ENCODE measurements at regions not wholly inside any gene's neighbourhood (a gene's known extent, or its start where the extent isn't known, plus 50 kb on each side); places are given as distances from the start of the nearest gene placed in this dataset.

- DNase-seq (ENCODE audit: low read depth), result no peak
These were observed 486.5 kb downstream of the TBC1D22A start for GRCh38 chr22:47248925-47249324.

- no peak for DNase-seq (ENCODE audit: low read depth)
These were observed 485.3 kb downstream of the TBC1D22A start for GRCh38 chr22:47247579-47248240.

GRCh38 chr22:47245786-47246185, 483.3 kb downstream of the TBC1D22A start:
- no peak for DNase-seq (ENCODE audit: low read depth)

GRCh38 chr22:47245286-47245685, 482.8 kb downstream of the TBC1D22A start:
- DNase-seq (ENCODE audit: low read depth), result no peak

- DNase-seq (ENCODE audit: low read depth), result no peak
These were observed 477.7 kb downstream of the TBC1D22A start for GRCh38 chr22:47240116-47240515.

GRCh38 chr22:47239474-47239860, 477.0 kb downstream of the TBC1D22A start:
- no peak for DNase-seq (ENCODE audit: low read depth)

GRCh38 chr22:47238690-47239473, 476.4 kb downstream of the TBC1D22A start:
- no peak for DNase-seq (ENCODE audit: low read depth)

- no peak for DNase-seq (ENCODE audit: low read depth)
These were observed 475.5 kb downstream of the TBC1D22A start for GRCh38 chr22:47237890-47238480.

GRCh38 chr22:47236718-47237117, 474.3 kb downstream of the TBC1D22A start:
- DNase-seq (ENCODE audit: low read depth), result no peak

GRCh38 chr22:47236161-47236560, 473.7 kb downstream of the TBC1D22A start:
- DNase-seq (ENCODE audit: low read depth), result no peak

- DNase-seq (ENCODE audit: low read depth), result no peak
These were observed 471.1 kb downstream of the TBC1D22A start for GRCh38 chr22:47233316-47234243.

- DNase-seq (ENCODE audit: low read depth), result no peak
These were observed 470.3 kb downstream of the TBC1D22A start for GRCh38 chr22:47232753-47233152.

- no peak for DNase-seq (ENCODE audit: low read depth)
These were observed 469.7 kb downstream of the TBC1D22A start for GRCh38 chr22:47232197-47232596.

- DNase-seq (ENCODE audit: low read depth), result no peak
These were observed 469.3 kb downstream of the TBC1D22A start for GRCh38 chr22:47231759-47232158.

- no peak for DNase-seq (ENCODE audit: low read depth)
These were observed 468.3 kb downstream of the TBC1D22A start for GRCh38 chr22:47230741-47231140.

- DNase-seq (ENCODE audit: low read depth), result no peak
These were observed 467.8 kb downstream of the TBC1D22A start for GRCh38 chr22:47230251-47230650.

- DNase-seq (ENCODE audit: low read depth), result no peak
These were observed 466.3 kb downstream of the TBC1D22A start for GRCh38 chr22:47228767-47229166.

- no peak for DNase-seq (ENCODE audit: low read depth)
These were observed 463.6 kb downstream of the TBC1D22A start for GRCh38 chr22:47225931-47226633.

- no peak for DNase-seq (ENCODE audit: low read depth)
These were observed 462.9 kb downstream of the TBC1D22A start for GRCh38 chr22:47225080-47225930.
